WERI-Rb-1 (cell line): ENCODE measurements at regions not wholly inside any gene's neighbourhood (a gene's known extent, or its start where the extent isn't known, plus 50 kb on each side); places are given as distances from the start of the nearest gene placed in this dataset.

Source experiments
- DNase-seq: peaks from one replicate; pipeline ENCODE4 v3.0.0-alpha.2; 2020
- H3K27ac ChIP-seq: fragments of 250-450 bp; sonication (Bioruptor Pico); 2 replicates; pipeline ENCODE4 v1.5.1; 2020; ENCODE audit warnings: mild to moderate bottlenecking, moderate library complexity
- H3K27me3 ChIP-seq: fragments of 250-450 bp; sonication (Bioruptor Pico); 2 replicates; pipeline ENCODE4 v1.5.1; 2021; ENCODE audit warnings: mild to moderate bottlenecking, low read depth, moderate library complexity; ENCODE audit not compliant: insufficient read depth, severe bottlenecking
- H3K36me3 ChIP-seq: fragments of 250-450 bp; sonication (Bioruptor Pico); 2 replicates; pipeline ENCODE4 v1.5.1; 2020; ENCODE audit warnings: mild to moderate bottlenecking, moderate library complexity
- H3K4me3 ChIP-seq: 2 replicates; pipeline ENCODE4 v1.5.1; 2011; ENCODE audit warnings: low read depth, mild to moderate bottlenecking, control low read depth, low read length
- H3K9me3 ChIP-seq: fragments of 250-450 bp; sonication (Bioruptor Pico); 2 replicates; pipeline ENCODE4 v1.5.1; 2021; ENCODE audit warnings: mild to moderate bottlenecking, moderate library complexity; ENCODE audit not compliant: severe bottlenecking
- TF ChIP-seq, protein P1 (sequence below): IDR thresholded peaks from 2 replicates; pipeline ENCODE4 v1.5.1; 2011; ENCODE audit warnings: low read depth, mild to moderate bottlenecking, control low read depth, inconsistent platforms, low read length

DNA sequence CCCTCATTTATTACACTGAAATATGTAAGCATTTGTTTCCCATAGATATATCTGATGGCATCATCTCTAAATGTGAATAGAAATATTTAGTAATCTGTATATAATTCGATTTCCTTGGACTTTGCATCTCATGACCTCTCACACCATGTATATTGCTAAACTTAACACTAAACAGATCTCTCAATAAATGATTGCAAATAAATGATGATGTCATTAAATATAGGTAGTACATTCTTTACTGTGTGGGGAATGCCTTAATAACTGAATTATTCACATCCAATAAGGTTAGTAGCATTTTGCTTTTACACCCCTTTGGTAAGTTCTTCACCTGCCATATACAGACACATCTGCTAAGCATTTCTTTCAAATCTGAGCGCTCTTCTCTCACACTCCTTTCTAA, 340.5 kb downstream of the FSCB start:
- no peak for DNase-seq
- H3K27ac ChIP-seq: no peak overlapping the region
- H3K4me3 ChIP-seq: no peak overlapping the region
- no peaks in the 10 kb centered on the region for H3K36me3 ChIP-seq
- peaks cover 39% of the 10 kb centered on the region for H3K27me3 ChIP-seq
- TF ChIP-seq, protein P1, sequence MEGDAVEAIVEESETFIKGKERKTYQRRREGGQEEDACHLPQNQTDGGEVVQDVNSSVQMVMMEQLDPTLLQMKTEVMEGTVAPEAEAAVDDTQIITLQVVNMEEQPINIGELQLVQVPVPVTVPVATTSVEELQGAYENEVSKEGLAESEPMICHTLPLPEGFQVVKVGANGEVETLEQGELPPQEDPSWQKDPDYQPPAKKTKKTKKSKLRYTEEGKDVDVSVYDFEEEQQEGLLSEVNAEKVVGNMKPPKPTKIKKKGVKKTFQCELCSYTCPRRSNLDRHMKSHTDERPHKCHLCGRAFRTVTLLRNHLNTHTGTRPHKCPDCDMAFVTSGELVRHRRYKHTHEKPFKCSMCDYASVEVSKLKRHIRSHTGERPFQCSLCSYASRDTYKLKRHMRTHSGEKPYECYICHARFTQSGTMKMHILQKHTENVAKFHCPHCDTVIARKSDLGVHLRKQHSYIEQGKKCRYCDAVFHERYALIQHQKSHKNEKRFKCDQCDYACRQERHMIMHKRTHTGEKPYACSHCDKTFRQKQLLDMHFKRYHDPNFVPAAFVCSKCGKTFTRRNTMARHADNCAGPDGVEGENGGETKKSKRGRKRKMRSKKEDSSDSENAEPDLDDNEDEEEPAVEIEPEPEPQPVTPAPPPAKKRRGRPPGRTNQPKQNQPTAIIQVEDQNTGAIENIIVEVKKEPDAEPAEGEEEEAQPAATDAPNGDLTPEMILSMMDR: no peak
- no peaks in the 10 kb centered on the region for H3K9me3 ChIP-seq

DNA sequence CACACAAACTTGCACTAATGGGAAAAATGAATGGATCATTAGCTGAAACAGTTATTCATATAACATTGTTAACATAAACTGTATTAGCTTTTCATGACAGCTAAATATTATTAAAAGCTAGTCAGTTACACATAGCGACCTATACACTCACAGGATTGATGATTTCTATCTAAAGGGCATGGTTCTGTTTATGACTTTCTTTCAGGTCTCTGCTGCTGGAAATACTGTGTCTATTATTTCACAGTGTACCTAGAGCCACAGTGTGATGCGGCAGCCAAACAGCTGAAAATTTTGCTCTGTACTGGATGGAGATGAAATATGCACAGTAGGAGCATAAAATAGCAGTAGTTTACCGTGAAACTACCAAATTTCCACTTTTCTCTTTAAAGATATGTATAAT, 341.1 kb downstream of the FSCB start:
- no peak for DNase-seq
- TF ChIP-seq, protein P1: no peak

DNA sequence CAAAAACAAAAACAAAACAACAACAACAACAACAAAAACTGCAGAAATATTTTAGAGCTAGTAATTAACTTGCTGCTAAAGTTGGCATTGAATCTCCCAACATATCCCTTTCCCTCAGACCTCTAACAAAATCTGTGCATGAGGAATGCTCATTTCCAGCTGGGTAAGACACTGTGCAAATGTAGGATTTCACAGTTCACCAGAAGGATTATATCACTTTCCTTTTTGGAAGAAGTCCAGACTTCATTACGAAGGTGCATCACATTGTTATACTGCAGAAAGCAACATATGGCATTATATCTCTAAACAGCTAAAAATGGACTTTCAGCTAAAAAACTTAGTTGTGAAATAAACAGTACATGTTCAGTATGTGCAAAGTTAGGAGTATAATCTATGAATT, 341.8 kb downstream of the FSCB start:
- no peak for DNase-seq
- no peak overlapping the region for H3K27ac ChIP-seq
- no peak overlapping the region for H3K4me3 ChIP-seq
- TF ChIP-seq, protein P1: no peak
- H3K36me3 ChIP-seq: no peaks in the 10 kb centered on the region
- H3K27me3 ChIP-seq: peaks cover 34% of the 10 kb centered on the region
- H3K9me3 ChIP-seq: no peaks in the 10 kb centered on the region

More for the DNA sequence above, 341.1 kb downstream of the FSCB start:
- Histone ChIP-seq H3K4me3 (no peak overlapping the region), H3K27ac (no peak overlapping the region), H3K9me3 (no peaks in the 10 kb centered on the region), H3K27me3 (peaks cover 35% of the 10 kb centered on the region), H3K36me3 (no peaks in the 10 kb centered on the region)

DNA sequence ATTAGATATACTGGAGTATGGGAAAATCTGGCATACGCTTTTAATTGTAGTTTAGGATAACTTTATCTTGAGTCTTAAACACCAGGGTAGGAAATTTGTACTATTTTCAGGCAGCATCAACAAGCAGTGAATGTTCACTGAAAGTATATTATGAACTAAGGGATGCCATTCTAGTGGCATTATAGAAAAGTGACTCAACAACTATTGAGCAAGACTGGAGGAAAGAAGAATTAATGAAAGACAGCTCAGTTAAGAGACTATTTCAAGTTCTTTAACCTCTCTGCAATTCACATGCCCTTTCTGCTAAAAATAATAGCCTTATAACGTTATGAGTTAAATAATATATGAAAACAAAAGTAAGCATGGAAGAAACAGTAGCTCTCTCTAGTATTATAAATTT, 343.1 kb downstream of the FSCB start:
- no peaks in the 10 kb centered on the region for H3K9me3 ChIP-seq
- no peak overlapping the region for H3K27ac ChIP-seq
- TF ChIP-seq, protein P1: no peak
- no peaks in the 10 kb centered on the region for H3K36me3 ChIP-seq
- no peak overlapping the region for H3K4me3 ChIP-seq
- H3K27me3 ChIP-seq: peaks cover 28% of the 10 kb centered on the region
- DNase-seq: no peak

DNA sequence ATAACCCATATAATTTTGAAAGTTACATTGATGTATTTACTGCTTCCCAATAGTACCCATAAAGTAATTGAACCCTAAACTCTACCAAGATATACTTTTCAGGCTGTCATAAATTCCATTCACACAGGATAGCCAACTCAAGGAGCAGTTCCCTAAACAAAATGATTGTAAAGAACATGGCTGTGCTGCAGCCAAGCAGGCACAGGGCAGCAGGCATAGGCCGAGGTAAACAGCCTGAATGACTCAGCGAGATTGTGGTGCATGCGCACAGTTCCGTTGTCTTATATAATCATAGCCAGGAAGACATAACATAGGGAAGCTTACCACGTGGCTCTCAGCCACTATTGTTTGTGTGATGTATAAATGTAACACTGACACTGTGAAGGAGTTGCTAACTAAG, 344.9 kb downstream of the FSCB start:
- Histone ChIP-seq H3K27me3 (peaks cover 32% of the 10 kb centered on the region), H3K36me3 (no peaks in the 10 kb centered on the region), H3K4me3 (no peak overlapping the region), H3K9me3 (no peaks in the 10 kb centered on the region), H3K27ac (no peak overlapping the region)
- TF ChIP-seq, protein P1: no peak
- DNase-seq: no peak

DNA sequence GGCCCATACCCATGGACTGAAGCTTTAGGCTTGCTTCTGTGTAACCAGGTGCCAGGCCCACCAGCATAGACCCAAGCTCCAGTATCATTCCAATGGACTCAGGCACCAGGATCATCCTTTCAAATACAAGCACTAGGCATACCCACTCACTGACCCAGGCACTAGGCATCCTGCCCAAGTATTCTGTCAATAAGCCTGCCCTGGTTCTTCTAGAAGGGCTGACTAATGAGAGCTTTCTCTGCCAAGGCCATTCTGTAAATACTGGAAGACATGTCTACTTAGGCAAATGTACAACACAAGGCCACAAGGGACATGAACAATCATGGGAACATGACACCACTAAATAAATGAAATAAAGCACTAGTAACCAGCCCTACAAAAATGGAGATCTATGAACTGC, 352.2 kb downstream of the FSCB start:
- H3K27me3 ChIP-seq: peaks cover 22% of the 10 kb centered on the region
- DNase-seq: no peak

More for the DNA sequence above, 352.2 kb downstream of the FSCB start:
- Histone ChIP-seq H3K4me3 (no peak overlapping the region), H3K9me3 (no peaks in the 10 kb centered on the region), H3K36me3 (no peaks in the 10 kb centered on the region), H3K27ac (no peak overlapping the region)
- TF ChIP-seq, protein P1: no peak
